ENCODE measurements at regions not wholly inside any gene's neighbourhood (a gene's known extent, or its start where the extent isn't known, plus 50 kb on each side); places are given as distances from the start of the nearest gene placed in this dataset.

- Histone ChIP-seq H3K27ac (ENCODE audit: low read depth, low read length) (no peak overlapping the region), H3K9me3 (ENCODE audit: control insufficient read depth, insufficient read depth, low read length) (peaks cover 12% of the 10 kb centered on the region), H3K27me3 (ENCODE audit: control insufficient read depth, insufficient read depth, low read length) (no peaks in the 10 kb centered on the region), H3K4me3 (ENCODE audit: low read depth, low read length) (no peak overlapping the region)
- ChIA-PET CTCF (no interaction called here), POLR2A (no interaction called here)
- TF ChIP-seq, protein P1, sequence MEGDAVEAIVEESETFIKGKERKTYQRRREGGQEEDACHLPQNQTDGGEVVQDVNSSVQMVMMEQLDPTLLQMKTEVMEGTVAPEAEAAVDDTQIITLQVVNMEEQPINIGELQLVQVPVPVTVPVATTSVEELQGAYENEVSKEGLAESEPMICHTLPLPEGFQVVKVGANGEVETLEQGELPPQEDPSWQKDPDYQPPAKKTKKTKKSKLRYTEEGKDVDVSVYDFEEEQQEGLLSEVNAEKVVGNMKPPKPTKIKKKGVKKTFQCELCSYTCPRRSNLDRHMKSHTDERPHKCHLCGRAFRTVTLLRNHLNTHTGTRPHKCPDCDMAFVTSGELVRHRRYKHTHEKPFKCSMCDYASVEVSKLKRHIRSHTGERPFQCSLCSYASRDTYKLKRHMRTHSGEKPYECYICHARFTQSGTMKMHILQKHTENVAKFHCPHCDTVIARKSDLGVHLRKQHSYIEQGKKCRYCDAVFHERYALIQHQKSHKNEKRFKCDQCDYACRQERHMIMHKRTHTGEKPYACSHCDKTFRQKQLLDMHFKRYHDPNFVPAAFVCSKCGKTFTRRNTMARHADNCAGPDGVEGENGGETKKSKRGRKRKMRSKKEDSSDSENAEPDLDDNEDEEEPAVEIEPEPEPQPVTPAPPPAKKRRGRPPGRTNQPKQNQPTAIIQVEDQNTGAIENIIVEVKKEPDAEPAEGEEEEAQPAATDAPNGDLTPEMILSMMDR (IDR thresholded peaks at IDR 0.05; ENCODE audit: low read depth, low read length): no peak
- no peak for DNase-seq (ENCODE audit: low read depth, low spot score)
Observed at GRCh38 chr21:28179136-28179535, 813.5 kb downstream of the LTN1 start.

- DNase-seq (ENCODE audit: low read depth, low spot score): no peak
- Histone ChIP-seq H3K9me3 (ENCODE audit: control insufficient read depth, insufficient read depth, low read length) (peaks cover 6% of the 10 kb centered on the region; the same call in 1 of the 2 replicates), H3K27ac (ENCODE audit: low read depth, low read length) (no peak overlapping the region), H3K4me3 (ENCODE audit: low read depth, low read length) (no peak overlapping the region), H3K27me3 (ENCODE audit: control insufficient read depth, insufficient read depth, low read length) (no peaks in the 10 kb centered on the region)
- CTCF ChIA-PET: no interaction called here
- POLR2A ChIA-PET: no interaction called here
- TF ChIP-seq, protein P1 (IDR thresholded peaks at IDR 0.05; ENCODE audit: low read depth, low read length): no peak
Observed at GRCh38 chr21:28177124-28177523, 815.6 kb downstream of the LTN1 start.

- CTCF ChIA-PET: no interaction called here
- Histone ChIP-seq H3K4me3 (ENCODE audit: low read depth, low read length) (no peak overlapping the region), H3K27ac (ENCODE audit: low read depth, low read length) (no peak overlapping the region), H3K9me3 (ENCODE audit: control insufficient read depth, insufficient read depth, low read length) (peaks cover 4% of the 10 kb centered on the region; the same call in 1 of the 2 replicates), H3K27me3 (ENCODE audit: control insufficient read depth, insufficient read depth, low read length) (no peaks in the 10 kb centered on the region)
- TF ChIP-seq, protein P1 (IDR thresholded peaks at IDR 0.05; ENCODE audit: low read depth, low read length): no peak
- DNase-seq (ENCODE audit: low read depth, low spot score): no peak
- POLR2A ChIA-PET: no interaction called here
Observed at GRCh38 chr21:28174701-28175100, 818.0 kb downstream of the LTN1 start.

- peaks cover 4% of the 10 kb centered on the region; the same call in 1 of the 2 replicates for H3K9me3 ChIP-seq (ENCODE audit: control insufficient read depth, insufficient read depth, low read length)
- ChIA-PET CTCF (no interaction called here), POLR2A (no interaction called here)
- no peak for DNase-seq (ENCODE audit: low read depth, low spot score)
- H3K27ac ChIP-seq (ENCODE audit: low read depth, low read length): no peak overlapping the region
- H3K4me3 ChIP-seq (ENCODE audit: low read depth, low read length): no peak overlapping the region
- H3K27me3 ChIP-seq (ENCODE audit: control insufficient read depth, insufficient read depth, low read length): no peaks in the 10 kb centered on the region
- TF ChIP-seq, protein P1 (IDR thresholded peaks at IDR 0.05; ENCODE audit: low read depth, low read length): no peak
Observed at GRCh38 chr21:28174006-28174405, 818.7 kb downstream of the LTN1 start.

GRCh38 chr21:28172376-28172775, 820.3 kb downstream of the LTN1 start:
- TF ChIP-seq, protein P1 (IDR thresholded peaks at IDR 0.05; ENCODE audit: low read depth, low read length): no peak
- Histone ChIP-seq H3K27ac (ENCODE audit: low read depth, low read length) (no peak overlapping the region), H3K4me3 (ENCODE audit: low read depth, low read length) (no peak overlapping the region), H3K9me3 (ENCODE audit: control insufficient read depth, insufficient read depth, low read length) (peaks cover 4% of the 10 kb centered on the region; the same call in 1 of the 2 replicates), H3K27me3 (ENCODE audit: control insufficient read depth, insufficient read depth, low read length) (no peaks in the 10 kb centered on the region)
- no peak for DNase-seq (ENCODE audit: low read depth, low spot score)
- POLR2A ChIA-PET: no interaction called here
- CTCF ChIA-PET: no interaction called here
